Thyroid gland (tissue), 4 donors: ENCODE measurements at regions not wholly inside any gene's neighbourhood (a gene's known extent, or its start where the extent isn't known, plus 50 kb on each side); places are given as distances from the start of the nearest gene placed in this dataset.

Experiments
- CTCF ChIP-seq, 6 experiments: fragments of 200-600 bp in 3 of 6; fragments of 450-650 bp in 3 of 6; sonication (generic) in 3 of 6; IDR thresholded peaks; one replicate each; pipeline ENCODE4 v1.5.1; 2016 to 2019; ENCODE audit warnings: antibody characterized with exemption in 6 of 6, mild to moderate bottlenecking in 2 of 6, inconsistent platforms in 1 of 6, moderate library complexity in 1 of 6
- POLR2A ChIP-seq, 2 donors: fragments of 450-650 bp; IDR thresholded peaks; one replicate each; pipeline ENCODE4 v1.6.1; 2017; ENCODE audit warnings: antibody characterized with exemption in 2 of 2, mild to moderate bottlenecking in 2 of 2, moderate library complexity in 1 of 2

GRCh38 chr6:85168146-85168545 is 281.7 kb upstream of the NT5E start:
- TF ChIP-seq CTCF (IDR thresholded peaks at IDR 0.05) = no peak
- TF ChIP-seq POLR2A (IDR thresholded peaks at IDR 0.05) = no peak
